GM23248 (cell line): ENCODE measurements at regions not wholly inside any gene's neighbourhood (a gene's known extent, or its start where the extent isn't known, plus 50 kb on each side); places are given as distances from the start of the nearest gene placed in this dataset.

Source experiments
- EZH2 ChIP-seq: fragments of 200-600 bp; sonication (generic); IDR thresholded peaks from 2 replicates; pipeline ENCODE4 v1.6.1; 2018; ENCODE audit warnings: antibody characterized with exemption, mild to moderate bottlenecking; ENCODE audit not compliant: insufficient read depth, poor library complexity, severe bottlenecking
- EZH2phosphoT487 ChIP-seq: fragments of 200-600 bp; sonication (generic); IDR thresholded peaks from 2 replicates; pipeline ENCODE4 v1.6.1; 2018; ENCODE audit warnings: antibody characterized with exemption, moderate library complexity, mild to moderate bottlenecking, low read depth; ENCODE audit not compliant: insufficient read depth

- TF ChIP-seq EZH2phosphoT487 (no peak), EZH2 (no peak)
These were observed 75.9 kb upstream of the GREM2 start for GRCh38 chr1:240687820-240688219.
